Esophagus muscularis mucosa (tissue), 4 donors: ENCODE measurements at regions not wholly inside any gene's neighbourhood (a gene's known extent, or its start where the extent isn't known, plus 50 kb on each side); places are given as distances from the start of the nearest gene placed in this dataset.
A peak's percentile ranks its signal among the peaks of the same experiment; 100 is the strongest.
"Not testable (repeated sequence)": the region's sequence is repeated elsewhere in the genome, so short reads cannot be mapped to it uniquely, and the experiment has no call there.

ENCODE experiments used
- DNase-seq: peaks from one replicate; pipeline ENCODE4 v3.0.0-alpha.2; 2017; ENCODE audit errors: extremely low spot score
- H3K27ac ChIP-seq, 4 donors: fragments of 200-600 bp; sonication (generic); replicated peaks in 1 of 4; 1 replicate in 3 of 4; 2 replicates in 1 of 4; pipeline ENCODE4 v1.5.1; 2016 to 2019; ENCODE audit warnings: mild to moderate bottlenecking in 1 of 4
- H3K27me3 ChIP-seq, 4 donors: fragments of 200-600 bp; sonication (generic); one replicate each; pipeline versions ENCODE4 v1.5.1 to v1.6.0; 2016 to 2019
- H3K36me3 ChIP-seq, 4 donors: fragments of 200-600 bp; sonication (generic); one replicate each; pipeline ENCODE4 v1.5.1; 2016 to 2019
- H3K4me1 ChIP-seq, 4 donors: fragments of 200-600 bp; sonication (generic); one replicate each; pipeline ENCODE4 v1.5.1; 2016 to 2019
- H3K4me3 ChIP-seq, 4 donors: fragments of 200-600 bp; sonication (generic); 1 replicate in 2 of 4; 2 replicates in 2 of 4; pipeline ENCODE4 v1.5.1; 2016 to 2019; ENCODE audit warnings: mild to moderate bottlenecking in 4 of 4, moderate library complexity in 1 of 4
- H3K9me3 ChIP-seq, 4 donors: fragments of 200-600 bp; sonication (generic); 1 replicate in 3 of 4; 2 replicates in 1 of 4; pipeline ENCODE4 v1.5.1; 2016 to 2019
- CTCF ChIP-seq, 3 experiments: fragments of 200-600 bp in 2 of 3; fragments of 450-650 bp in 1 of 3; sonication (generic) in 2 of 3; IDR thresholded peaks; one replicate each; pipeline ENCODE4 v1.5.1; 2017 to 2019; ENCODE audit warnings: antibody characterized with exemption in 3 of 3, mild to moderate bottlenecking in 2 of 3, moderate library complexity in 1 of 3
- WGBS: methylation state at CpG from one replicate; pipeline ENCODE4 v1.1.5; 2018; 5-methylcytosine and 5-hydroxymethylcytosine counted together
- intact Hi-C: fragments of 100-400 bp; cut with DNase I; formaldehyde crosslinking; loops from one replicate; pipeline ENCODE4 v1.15.1; 2023

- H3K27me3 ChIP-seq, H3K9me3 ChIP-seq, H3K4me1 ChIP-seq, H3K36me3 ChIP-seq, DNase-seq, H3K4me3 ChIP-seq, intact Hi-C loops, H3K27ac ChIP-seq: not testable (repeated sequence)
- WGBS = no CpG with 5 or more reads among the region's 1 CpG
These were observed 57.4 kb upstream of the NUTM2D start for GRCh38 chr10:87300163-87300562.

GRCh38 chr10:87301466-87302115, 56.0 kb upstream of the NUTM2D start:
- H3K4me3 ChIP-seq, intact Hi-C loops, H3K27ac ChIP-seq, H3K27me3 ChIP-seq, DNase-seq, H3K36me3 ChIP-seq, H3K9me3 ChIP-seq, H3K4me1 ChIP-seq: not testable (repeated sequence)
- peak in 2 of 3 experiments; percentile 12 to 37 for TF ChIP-seq CTCF (IDR thresholded peaks at IDR 0.05)
- WGBS = 60% methylated on average over 1 of the region's 16 CpGs

GRCh38 chr10:87302132-87302531, 55.4 kb upstream of the NUTM2D start:
- H3K27ac ChIP-seq, intact Hi-C loops, H3K4me1 ChIP-seq, H3K27me3 ChIP-seq, H3K4me3 ChIP-seq, H3K36me3 ChIP-seq, H3K9me3 ChIP-seq, DNase-seq: not testable (repeated sequence)
- 90% methylated on average over 1 of the region's 3 CpGs for WGBS

GRCh38 chr10:87303707-87304106, 53.8 kb upstream of the NUTM2D start:
- H3K36me3 ChIP-seq, H3K27ac ChIP-seq, H3K27me3 ChIP-seq, DNase-seq, H3K4me1 ChIP-seq, intact Hi-C loops, H3K4me3 ChIP-seq, H3K9me3 ChIP-seq: not testable (repeated sequence)
- WGBS = no CpG with 5 or more reads among the region's 4 CpGs

- H3K27me3 ChIP-seq, H3K36me3 ChIP-seq, H3K4me1 ChIP-seq, intact Hi-C loops, DNase-seq, H3K27ac ChIP-seq, H3K9me3 ChIP-seq, H3K4me3 ChIP-seq: not testable (repeated sequence)
- WGBS = 92% methylated on average over 2 of the region's 4 CpGs
These were observed 50.9 kb upstream of the NUTM2D start for GRCh38 chr10:87306681-87307080.
